MM.1S (cell line): ENCODE measurements at regions not wholly inside any gene's neighbourhood (a gene's known extent, or its start where the extent isn't known, plus 50 kb on each side); places are given as distances from the start of the nearest gene placed in this dataset.

Source experiments
- DNase-seq: peaks from one replicate; pipeline ENCODE4 v3.0.0-alpha.2; 2015
- H2AFZ ChIP-seq: fragments of 300-600 bp; sonication (generic); 2 replicates; pipeline ENCODE4 v1.6.0; 2016; ENCODE audit warnings: antibody characterized with exemption, low read length
- H3F3A ChIP-seq: fragments of 300-600 bp; sonication (generic); 2 replicates; pipeline ENCODE4 v1.6.1; 2016; ENCODE audit warnings: mild to moderate bottlenecking, antibody characterized with exemption, low read length, moderate library complexity, mixed read lengths; ENCODE audit not compliant: insufficient read depth
- H3K27ac ChIP-seq: fragments of 300-600 bp; sonication (generic); 2 replicates; pipeline ENCODE4 v1.5.1; 2016; ENCODE audit warnings: mild to moderate bottlenecking, low read length
- H3K27me3 ChIP-seq: fragments of 300-600 bp; sonication (generic); replicated peaks from 2 replicates; pipeline ENCODE4 v1.6.0; 2016; ENCODE audit warnings: low read length; ENCODE audit not compliant: insufficient read depth
- H3K36me3 ChIP-seq: fragments of 300-600 bp; sonication (generic); replicated peaks from 2 replicates; pipeline ENCODE4 v1.6.1; 2016; ENCODE audit warnings: mild to moderate bottlenecking, low read length, mixed read lengths; ENCODE audit not compliant: insufficient read depth
- H3K4me1 ChIP-seq: fragments of 300-600 bp; sonication (generic); 2 replicates; pipeline ENCODE4 v1.6.1; 2016; ENCODE audit warnings: low read length, mixed read lengths
- H3K4me2 ChIP-seq: fragments of 300-600 bp; sonication (generic); 2 replicates; pipeline ENCODE4 v1.6.0; 2016; ENCODE audit warnings: low read depth, low read length
- H3K4me3 ChIP-seq: fragments of 300-600 bp; sonication (generic); 2 replicates; pipeline ENCODE4 v1.5.1; 2016; ENCODE audit warnings: low read length, mixed read lengths
- H3K79me2 ChIP-seq: fragments of 300-600 bp; sonication (generic); 2 replicates; pipeline ENCODE4 v1.6.1; 2016; ENCODE audit warnings: mixed run types, low read length, mixed read lengths
- H3K9ac ChIP-seq: fragments of 300-600 bp; sonication (generic); 2 replicates; pipeline ENCODE4 v1.6.1; 2016; ENCODE audit warnings: low read length, mixed read lengths
- H3K9me2 ChIP-seq: fragments of 300-600 bp; sonication (generic); replicated peaks from 2 replicates; pipeline ENCODE4 v1.6.1; 2016; ENCODE audit warnings: mild to moderate bottlenecking, low read length, mixed read lengths; ENCODE audit not compliant: insufficient read depth
- H3K9me3 ChIP-seq: fragments of 300-600 bp; sonication (generic); replicated peaks from 2 replicates; pipeline ENCODE4 v1.6.1; 2016; ENCODE audit warnings: mild to moderate bottlenecking, low read length, mixed read lengths; ENCODE audit not compliant: insufficient read depth
- H4K20me1 ChIP-seq: fragments of 300-600 bp; sonication (generic); 2 replicates; pipeline ENCODE4 v1.6.1; 2016; ENCODE audit warnings: mild to moderate bottlenecking, low read length, moderate library complexity, mixed read lengths; ENCODE audit not compliant: insufficient read depth
- CTCF ChIP-seq: fragments of 300-600 bp; sonication (generic); IDR thresholded peaks from 2 replicates; pipeline ENCODE4 v1.5.1; 2016; ENCODE audit warnings: antibody characterized with exemption, low read length, mixed read lengths
- EZH2 ChIP-seq: fragments of 300-600 bp; sonication (generic); optimal IDR thresholded peaks from 2 replicates; pipeline ENCODE3; 2017; ENCODE audit warnings: low read depth, mild to moderate bottlenecking, antibody characterized with exemption, low read length, mixed read lengths
- EZH2phosphoT487 ChIP-seq: fragments of 300-600 bp; sonication (generic); IDR thresholded peaks from 2 replicates; pipeline ENCODE4 v1.6.1; 2018; ENCODE audit warnings: antibody characterized with exemption, low read length

DNA sequence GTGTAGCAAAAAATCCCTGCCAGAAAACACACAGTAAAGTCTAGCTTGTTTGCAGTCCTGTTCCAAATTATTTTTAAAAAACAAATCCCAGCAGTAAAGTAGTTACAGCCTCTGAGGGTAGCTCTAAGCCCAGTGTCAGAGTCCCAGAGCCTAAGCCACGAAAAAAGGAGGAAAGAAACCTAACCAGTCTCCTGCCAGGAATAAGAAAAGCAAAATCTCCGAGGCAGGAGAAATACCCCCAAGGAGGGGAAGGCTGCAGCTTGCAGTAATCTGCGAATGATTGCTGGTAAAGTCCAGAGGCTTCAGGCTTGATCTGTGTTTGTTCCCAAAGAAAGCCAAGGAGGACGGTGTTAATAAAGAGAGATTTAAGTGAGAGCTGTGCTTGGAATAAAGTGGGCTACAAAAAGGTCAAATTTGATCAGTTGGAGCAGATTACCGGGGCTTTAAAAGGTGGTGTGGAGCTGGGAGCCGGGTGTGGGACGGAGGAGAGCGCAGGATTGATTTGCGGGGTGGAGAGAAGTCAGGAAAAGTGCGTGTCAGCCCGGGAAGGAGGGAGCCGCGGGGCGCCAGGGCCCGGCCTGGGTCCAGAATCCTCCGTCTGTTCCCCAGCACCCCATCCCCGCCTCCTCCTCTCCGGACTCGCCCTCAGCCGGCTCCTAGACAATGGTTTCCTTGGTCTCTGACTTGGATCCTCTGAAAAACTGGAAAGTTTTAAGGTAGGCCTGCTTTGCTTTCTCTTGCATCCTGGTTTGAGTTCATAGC is 219.4 kb upstream of the CELF2 start:
- no peak overlapping the region for H3K4me2 ChIP-seq
- H3K27me3 ChIP-seq, result no peaks in the 10 kb centered on the region
- H4K20me1 ChIP-seq, result no peaks in the 10 kb centered on the region
- H2AFZ ChIP-seq, result no peak overlapping the region
- H3F3A ChIP-seq, result no peaks in the 10 kb centered on the region
- H3K36me3 ChIP-seq, result no peaks in the 10 kb centered on the region
- no peak for DNase-seq
- no peaks in the 10 kb centered on the region for H3K9me2 ChIP-seq
- no peak overlapping the region for H3K4me3 ChIP-seq
- H3K4me1 ChIP-seq, result no peaks in the 10 kb centered on the region
- no peaks in the 10 kb centered on the region for H3K9me3 ChIP-seq
- no peaks in the 10 kb centered on the region for H3K79me2 ChIP-seq
- H3K9ac ChIP-seq, result no peak overlapping the region
- no peak overlapping the region for H3K27ac ChIP-seq
- TF ChIP-seq CTCF (no peak), EZH2 (no peak), EZH2phosphoT487 (no peak)

DNA sequence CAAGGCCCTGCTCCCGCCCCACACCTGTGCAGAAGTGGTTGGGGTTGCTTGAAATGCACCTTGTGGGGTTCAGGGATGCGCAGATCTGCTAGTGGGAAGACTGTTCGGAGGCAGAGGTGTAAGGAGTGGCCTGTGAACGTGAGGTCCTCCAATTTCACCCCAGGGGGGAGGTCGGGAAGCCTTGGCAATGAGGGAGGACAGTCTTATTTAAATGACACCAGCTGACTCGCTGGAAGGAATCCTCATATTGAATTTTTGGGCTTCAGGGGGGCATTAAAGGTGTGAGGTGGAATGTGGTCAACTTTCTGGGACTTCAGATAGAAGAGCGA is 218.8 kb upstream of the CELF2 start:
- Histone ChIP-seq H3K79me2 (no peaks in the 10 kb centered on the region), H2AFZ (no peak overlapping the region)

DNA sequence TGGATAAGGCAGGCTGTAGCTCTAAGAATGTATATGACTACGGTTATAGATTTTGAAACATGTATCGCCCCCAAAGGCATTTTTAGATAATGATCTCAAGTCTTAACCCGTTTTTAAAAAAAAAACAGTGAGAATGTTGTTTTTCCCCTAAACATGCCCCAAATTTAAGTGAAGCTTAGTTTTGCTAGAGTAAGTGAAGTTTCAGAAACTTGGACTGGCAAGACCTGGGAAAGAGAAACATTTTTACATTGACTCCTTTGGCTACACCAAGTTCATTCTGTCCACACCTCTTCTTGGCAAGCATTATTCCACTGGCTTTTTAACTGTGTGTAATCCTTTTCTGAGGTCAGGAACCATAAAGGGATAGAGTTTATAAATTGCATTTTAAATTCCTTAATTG is 216.7 kb upstream of the CELF2 start:
- H3K27ac ChIP-seq, result no peak overlapping the region
- H3K27me3 ChIP-seq, result no peaks in the 10 kb centered on the region
- no peak for DNase-seq
- no peak overlapping the region for H3K4me2 ChIP-seq
- no peaks in the 10 kb centered on the region for H3K4me1 ChIP-seq
- H2AFZ ChIP-seq, result no peak overlapping the region
- H4K20me1 ChIP-seq, result no peaks in the 10 kb centered on the region
- no peaks in the 10 kb centered on the region for H3K36me3 ChIP-seq
- no peaks in the 10 kb centered on the region for H3F3A ChIP-seq
- no peak overlapping the region for H3K9ac ChIP-seq
- no peaks in the 10 kb centered on the region for H3K9me3 ChIP-seq
- H3K79me2 ChIP-seq, result no peaks in the 10 kb centered on the region
- TF ChIP-seq CTCF (no peak), EZH2 (no peak), EZH2phosphoT487 (no peak)
- H3K9me2 ChIP-seq, result no peaks in the 10 kb centered on the region
- no peak overlapping the region for H3K4me3 ChIP-seq

More for the DNA sequence above, 218.8 kb upstream of the CELF2 start:
- no peak for DNase-seq
- Histone ChIP-seq H3K4me2 (no peak overlapping the region), H3K27me3 (no peaks in the 10 kb centered on the region), H3K9me3 (no peaks in the 10 kb centered on the region), H3K9me2 (no peaks in the 10 kb centered on the region), H3F3A (no peaks in the 10 kb centered on the region), H4K20me1 (no peaks in the 10 kb centered on the region), H3K4me1 (no peaks in the 10 kb centered on the region), H3K9ac (no peak overlapping the region), H3K27ac (no peak overlapping the region), H3K36me3 (no peaks in the 10 kb centered on the region), H3K4me3 (no peak overlapping the region)
- TF ChIP-seq CTCF, result no peak
- TF ChIP-seq EZH2, result no peak
- no peak for TF ChIP-seq EZH2phosphoT487
